GM23338 (cell line): ENCODE measurements at regions not wholly inside any gene's neighbourhood (a gene's known extent, or its start where the extent isn't known, plus 50 kb on each side); places are given as distances from the start of the nearest gene placed in this dataset.

Experiments used
- ATAC-seq: fragments of 200-7000 bp; cut with Tn5 transposase; 3 replicates; pipeline ENCODE4 v1.9.1; 2020
- DNase-seq: peaks from one replicate; pipeline ENCODE4 v3.0.0-alpha.2; 2015; ENCODE audit warnings: low spot score
- H2AFZ ChIP-seq: fragments of 200-600 bp; sonication (generic); 2 replicates; pipeline ENCODE4 v1.8.0; 2016; ENCODE audit warnings: antibody characterized with exemption, mild to moderate bottlenecking, moderate library complexity
- H3F3A ChIP-seq: fragments of 200-600 bp; sonication (generic); replicated peaks from 2 replicates; pipeline ENCODE4 v1.8.0; 2017; ENCODE audit warnings: antibody characterized with exemption, mixed run types, low read depth
- H3K27ac ChIP-seq: fragments of 200-600 bp; sonication (generic); 2 replicates; pipeline ENCODE4 v1.6.1; 2016; ENCODE audit warnings: low read depth
- H3K27me3 ChIP-seq: fragments of 200-600 bp; sonication (generic); 2 replicates; pipeline ENCODE4 v1.8.0; 2016; ENCODE audit warnings: mild to moderate bottlenecking, mixed run types, moderate library complexity; ENCODE audit not compliant: insufficient read depth
- H3K36me3 ChIP-seq: fragments of 200-600 bp; sonication (generic); 2 replicates; pipeline ENCODE4 v1.8.0; 2016; ENCODE audit warnings: mild to moderate bottlenecking; ENCODE audit not compliant: insufficient read depth
- H3K4me1 ChIP-seq: fragments of 200-600 bp; sonication (generic); 2 replicates; pipeline ENCODE4 v1.8.0; 2016; ENCODE audit warnings: mild to moderate bottlenecking, moderate library complexity; ENCODE audit not compliant: insufficient read depth
- H3K4me2 ChIP-seq: fragments of 200-600 bp; sonication (generic); 2 replicates; pipeline ENCODE4 v1.7.1; 2017; ENCODE audit warnings: mixed run types
- H3K4me3 ChIP-seq: fragments of 200-600 bp; sonication (generic); 2 replicates; pipeline ENCODE4 v1.6.1; 2016; ENCODE audit warnings: mixed run types
- H3K79me2 ChIP-seq: fragments of 200-600 bp; sonication (generic); replicated peaks from 2 replicates; pipeline ENCODE4 v1.8.0; 2017; ENCODE audit warnings: mild to moderate bottlenecking; ENCODE audit not compliant: insufficient read depth
- H3K9me2 ChIP-seq: fragments of 200-600 bp; sonication (generic); 2 replicates; pipeline ENCODE4 v1.8.0; 2017; ENCODE audit not compliant: insufficient read depth
- H4K20me1 ChIP-seq: fragments of 200-600 bp; sonication (generic); replicated peaks from 2 replicates; pipeline ENCODE4 v1.8.0; 2017; ENCODE audit warnings: mild to moderate bottlenecking; ENCODE audit not compliant: insufficient read depth
- H3K27ac Mint-ChIP-seq: 2 replicates; pipeline ENCODE4 v1.8.0; 2020; ENCODE audit warnings: inconsistent platforms, mild to moderate bottlenecking, moderate library complexity, mixed read lengths
- H3K27me3 Mint-ChIP-seq: 3 replicates; pipeline ENCODE4 v1.8.0; 2022; ENCODE audit warnings: low read depth, mild to moderate bottlenecking, moderate library complexity, mixed read lengths, inconsistent platforms; ENCODE audit not compliant: insufficient read depth, poor library complexity
- H3K36me3 Mint-ChIP-seq: 3 replicates; pipeline ENCODE4 v1.8.0; 2021; ENCODE audit warnings: low read depth, mild to moderate bottlenecking, inconsistent platforms, moderate library complexity, mixed read lengths
- H3K4me1 Mint-ChIP-seq: 3 replicates; pipeline ENCODE4 v1.8.0; 2020; ENCODE audit warnings: mild to moderate bottlenecking, inconsistent platforms, mixed read lengths
- H3K4me3 Mint-ChIP-seq: 3 replicates; pipeline ENCODE4 v1.8.0; 2021; ENCODE audit warnings: moderate library complexity, mild to moderate bottlenecking, inconsistent platforms, mixed read lengths
- H3K9me3 Mint-ChIP-seq: 3 replicates; pipeline ENCODE4 v1.8.0; 2020; ENCODE audit warnings: moderate library complexity, mild to moderate bottlenecking, inconsistent platforms, mixed read lengths
- ETS1 ChIP-seq: IDR thresholded peaks from 2 replicates; pipeline ENCODE4 v1.6.1; 2016; ENCODE audit warnings: antibody characterized with exemption
- EZH2 ChIP-seq: fragments of 200-600 bp; sonication (generic); IDR thresholded peaks from one replicate; pipeline ENCODE4 v1.8.0; 2017; ENCODE audit warnings: antibody characterized with exemption, mild to moderate bottlenecking, low read depth; ENCODE audit not compliant: unreplicated experiment
- EZH2phosphoT487 ChIP-seq: fragments of 200-600 bp; sonication (generic); IDR thresholded peaks from one replicate; pipeline ENCODE4 v1.8.1; 2018; ENCODE audit warnings: antibody characterized with exemption; ENCODE audit not compliant: unreplicated experiment
- JUNB ChIP-seq: IDR thresholded peaks from one replicate; pipeline ENCODE4 v1.6.1; 2016; ENCODE audit warnings: antibody characterized with exemption; ENCODE audit not compliant: unreplicated experiment
- NANOG ChIP-seq: IDR thresholded peaks from 2 replicates; pipeline ENCODE4 v1.6.1; 2016; ENCODE audit warnings: antibody characterized with exemption, borderline replicate concordance
- POLR2AphosphoS5 ChIP-seq: IDR thresholded peaks from 2 replicates; pipeline ENCODE4 v1.6.1; 2016; ENCODE audit warnings: antibody characterized with exemption, low read depth
- REST ChIP-seq: IDR thresholded peaks from one replicate; pipeline ENCODE4 v1.6.1; 2018; ENCODE audit warnings: antibody characterized with exemption; ENCODE audit not compliant: unreplicated experiment
- STAT1 ChIP-seq: IDR thresholded peaks from one replicate; pipeline ENCODE4 v1.6.1; 2016; ENCODE audit warnings: antibody characterized with exemption; ENCODE audit not compliant: unreplicated experiment
- ZNF114 ChIP-seq: fragments of 250-450 bp; sonication (Bioruptor Pico); IDR thresholded peaks from 2 replicates; pipeline ENCODE4 v1.5.0; 2020; ENCODE audit warnings: mild to moderate bottlenecking, moderate library complexity
- ZNF331 ChIP-seq: fragments of 250-450 bp; sonication (Bioruptor Pico); IDR thresholded peaks from 2 replicates; pipeline ENCODE4 v1.5.0; 2020; ENCODE audit warnings: low read depth, mild to moderate bottlenecking, moderate library complexity

- Histone ChIP-seq H3K27ac (no peak overlapping the region), H3K4me1 (no peaks in the 10 kb centered on the region), H3K4me2 (no peak overlapping the region), H3F3A (no peaks in the 10 kb centered on the region), H3K27me3 (no peaks in the 10 kb centered on the region), H3K9me2 (peaks cover 9% of the 10 kb centered on the region; the same call in 1 of the 2 replicates), H4K20me1 (no peaks in the 10 kb centered on the region), H3K36me3 (no peaks in the 10 kb centered on the region), H2AFZ (no peak overlapping the region; the same call in 1 of the 2 replicates), H3K4me3 (no peak overlapping the region), H3K79me2 (no peaks in the 10 kb centered on the region)
- no peaks in the 10 kb centered on the region for H3K4me1 Mint-ChIP-seq
- H3K4me3 Mint-ChIP-seq, result no peak overlapping the region
- no peak overlapping the region for H3K27ac Mint-ChIP-seq
- DNase-seq (no peak), ATAC-seq (no peak)
- no peaks in the 10 kb centered on the region for H3K9me3 Mint-ChIP-seq
- H3K36me3 Mint-ChIP-seq, result no peaks in the 10 kb centered on the region
- H3K27me3 Mint-ChIP-seq, result no peaks in the 10 kb centered on the region
- TF ChIP-seq STAT1, result no peak
- TF ChIP-seq ZNF114 (CRISPR knock-in tag), result no peak
Observed at GRCh38 chr2:66170744-66171330, 264.1 kb upstream of the MEIS1 start.

- Histone ChIP-seq H3K4me2 (no peak overlapping the region), H3K79me2 (no peaks in the 10 kb centered on the region), H3F3A (no peaks in the 10 kb centered on the region), H3K27ac (no peak overlapping the region), H3K4me1 (no peaks in the 10 kb centered on the region), H3K9me2 (peaks cover 14% of the 10 kb centered on the region), H3K36me3 (no peaks in the 10 kb centered on the region), H3K27me3 (no peaks in the 10 kb centered on the region), H4K20me1 (no peaks in the 10 kb centered on the region), H3K4me3 (no peak overlapping the region), H2AFZ (no peak overlapping the region)
- H3K4me3 Mint-ChIP-seq, result no peak overlapping the region
- H3K27me3 Mint-ChIP-seq, result peaks cover 2% of the 10 kb centered on the region
- H3K4me1 Mint-ChIP-seq, result no peaks in the 10 kb centered on the region
- no peaks in the 10 kb centered on the region for H3K9me3 Mint-ChIP-seq
- H3K27ac Mint-ChIP-seq, result no peak overlapping the region
- ATAC-seq (no peak), DNase-seq (no peak)
- TF ChIP-seq ETS1 (no peak), ZNF114 (CRISPR knock-in tag) (no peak), NANOG (no peak), STAT1 (no peak), ZNF331 (CRISPR knock-in tag) (no peak), EZH2phosphoT487 (no peak), EZH2 (no peak), JUNB (no peak), POLR2AphosphoS5 (no peak)
- H3K36me3 Mint-ChIP-seq, result no peaks in the 10 kb centered on the region
Observed at GRCh38 chr2:66169076-66169475, 265.8 kb upstream of the MEIS1 start.

- H3K27ac ChIP-seq, result no peak overlapping the region
- no peaks in the 10 kb centered on the region for H3K36me3 ChIP-seq
- H3K9me2 ChIP-seq, result peaks cover 14% of the 10 kb centered on the region
- no peaks in the 10 kb centered on the region for H4K20me1 ChIP-seq
- no peak overlapping the region for H3K4me3 Mint-ChIP-seq
- no peak overlapping the region for H3K4me3 ChIP-seq
- ATAC-seq, result no peak
- TF ChIP-seq ETS1, result no peak
- TF ChIP-seq ZNF331 (CRISPR knock-in tag), result no peak
- TF ChIP-seq ZNF114 (CRISPR knock-in tag), result no peak
- no peak for TF ChIP-seq REST
- TF ChIP-seq EZH2, result no peak
- no peak for TF ChIP-seq JUNB
- TF ChIP-seq POLR2AphosphoS5, result no peak
- no peaks in the 10 kb centered on the region for H3K79me2 ChIP-seq
- peaks cover 2% of the 10 kb centered on the region; the same call in 1 of the 3 replicates for H3K9me3 Mint-ChIP-seq
- H3K27me3 Mint-ChIP-seq, result peaks cover 5% of the 10 kb centered on the region
- H3K36me3 Mint-ChIP-seq, result 0 out of 3 replicates have a peak, but pooled peaks cover 3% of the 10 kb centered on the region
- H3K27me3 ChIP-seq, result no peaks in the 10 kb centered on the region
- no peaks in the 10 kb centered on the region for H3K4me1 Mint-ChIP-seq
- no peak overlapping the region for H2AFZ ChIP-seq
- no peaks in the 10 kb centered on the region for H3K4me1 ChIP-seq
- H3K4me2 ChIP-seq, result no peak overlapping the region
- no peak overlapping the region for H3K27ac Mint-ChIP-seq
- no peaks in the 10 kb centered on the region for H3F3A ChIP-seq
- no peak for DNase-seq
Observed at GRCh38 chr2:66164470-66164869, 270.5 kb upstream of the MEIS1 start.
